NCI-H345 treated with DMSO at 0.1 percent for 48 hours (cell line): ENCODE measurements at regions not wholly inside any gene's neighbourhood (a gene's known extent, or its start where the extent isn't known, plus 50 kb on each side); places are given as distances from the start of the nearest gene placed in this dataset.
"Not testable (repeated sequence)": the region's sequence is repeated elsewhere in the genome, so short reads cannot be mapped to it uniquely, and the experiment has no call there.

Experiments
- DNase-seq: peaks from one replicate; lab custom pipeline; 2025; ENCODE audit not compliant: unreplicated experiment; lab: John Stamatoyannopoulos, UW

GRCh38 chr18:1267021-1267420, 362.4 kb downstream of the ADCYAP1 start:
- no peak for DNase-seq

- no peak for DNase-seq
These were observed 365.4 kb downstream of the ADCYAP1 start for GRCh38 chr18:1270081-1270480.

- no peak for DNase-seq
These were observed 368.8 kb downstream of the ADCYAP1 start for GRCh38 chr18:1273469-1273868.

GRCh38 chr18:1292167-1292566, 387.5 kb downstream of the ADCYAP1 start:
- DNase-seq, result no peak

- no peak for DNase-seq
These were observed 389.6 kb downstream of the ADCYAP1 start for GRCh38 chr18:1294229-1294628.

- no peak for DNase-seq
These were observed 391.6 kb downstream of the ADCYAP1 start for GRCh38 chr18:1296237-1296636.

- DNase-seq, result no peak
These were observed 398.2 kb downstream of the ADCYAP1 start for GRCh38 chr18:1302861-1303260.

- no peak for DNase-seq
These were observed 399.8 kb downstream of the ADCYAP1 start for GRCh38 chr18:1304392-1304992.

GRCh38 chr18:1306641-1307040, 402.0 kb downstream of the ADCYAP1 start:
- no peak for DNase-seq

GRCh38 chr18:1308686-1309085, 404.0 kb downstream of the ADCYAP1 start:
- DNase-seq, result no peak

GRCh38 chr18:1311376-1311775, 406.7 kb downstream of the ADCYAP1 start:
- DNase-seq, result no peak

- DNase-seq, result not testable (repeated sequence)
These were observed 430.7 kb downstream of the ADCYAP1 start for GRCh38 chr18:1335345-1335744.

- DNase-seq, result no peak
These were observed 446.3 kb downstream of the ADCYAP1 start for GRCh38 chr18:1350931-1351450.

- no peak for DNase-seq
These were observed 448.4 kb downstream of the ADCYAP1 start for GRCh38 chr18:1353025-1353424.

- DNase-seq, result no peak
These were observed 453.1 kb downstream of the ADCYAP1 start for GRCh38 chr18:1357724-1358123.

- DNase-seq, result no peak
These were observed 457.3 kb downstream of the ADCYAP1 start for GRCh38 chr18:1361936-1362335.

GRCh38 chr18:1370552-1370951, 465.9 kb downstream of the ADCYAP1 start:
- no peak for DNase-seq

- DNase-seq, result no peak
These were observed 467.1 kb downstream of the ADCYAP1 start for GRCh38 chr18:1371724-1372123.

GRCh38 chr18:1383465-1383864, 478.8 kb downstream of the ADCYAP1 start:
- DNase-seq, result no peak

GRCh38 chr18:1388468-1388867, 483.8 kb downstream of the ADCYAP1 start:
- not testable (repeated sequence) for DNase-seq

- no peak for DNase-seq
These were observed 487.4 kb downstream of the ADCYAP1 start for GRCh38 chr18:1392046-1392445.

GRCh38 chr18:1392865-1393734, 488.4 kb downstream of the ADCYAP1 start:
- no peak for DNase-seq
